ENCODE measurements at regions not wholly inside any gene's neighbourhood (a gene's known extent, or its start where the extent isn't known, plus 50 kb on each side); places are given as distances from the start of the nearest gene placed in this dataset.

GRCh38 chr17:5783851-5784250, 199.5 kb upstream of the NLRP1 start:
- TF ChIP-seq EP300 (IDR thresholded peaks at IDR 0.05) (no peak), POLR2A (IDR thresholded peaks at IDR 0.05) (no peak), CTCF (IDR thresholded peaks at IDR 0.05) (no peak)

Measured in gastroesophageal sphincter (tissue), 3 donors.